Tibial artery (tissue), 4 donors: ENCODE measurements at regions not wholly inside any gene's neighbourhood (a gene's known extent, or its start where the extent isn't known, plus 50 kb on each side); places are given as distances from the start of the nearest gene placed in this dataset.

Experiments
- DNase-seq, 2 donors: peaks; one replicate each; pipeline ENCODE4 v3.0.0-alpha.2; 2019
- H3K27ac ChIP-seq, 2 donors: fragments of 200-600 bp; sonication (generic) in 1 of 2; 1 replicate in 1 of 2; 2 replicates in 1 of 2; pipeline ENCODE4 v1.5.1; 2018 to 2019; ENCODE audit warnings: mild to moderate bottlenecking in 1 of 2
- H3K27me3 ChIP-seq, 2 donors: fragments of 200-600 bp; sonication (generic) in 1 of 2; one replicate each; pipeline versions ENCODE4 v1.5.1 to v1.6.0; 2016 to 2019
- H3K36me3 ChIP-seq, 3 donors: fragments of 200-600 bp; sonication (generic) in 2 of 3; one replicate each; pipeline ENCODE4 v1.5.1; 2016 to 2019; ENCODE audit warnings: mild to moderate bottlenecking in 2 of 3
- H3K4me1 ChIP-seq, 4 donors: fragments of 200-600 bp; sonication (generic) in 2 of 4; 1 replicate in 3 of 4; 2 replicates in 1 of 4; pipeline ENCODE4 v1.5.1; 2016 to 2019
- H3K4me3 ChIP-seq, 2 donors: fragments of 200-600 bp; sonication (generic) in 1 of 2; 1 replicate in 1 of 2; 2 replicates in 1 of 2; pipeline ENCODE4 v1.5.1; 2018 to 2019; ENCODE audit warnings: mild to moderate bottlenecking in 2 of 2
- H3K9me3 ChIP-seq, 3 donors: fragments of 200-600 bp; sonication (generic) in 1 of 3; one replicate each; pipeline ENCODE4 v1.5.1; 2016 to 2019
- CTCF ChIP-seq, 2 experiments: fragments of 200-600 bp in 1 of 2; fragments of 450-650 bp in 1 of 2; IDR thresholded peaks; one replicate each; pipeline ENCODE4 v1.5.1; 2017 to 2019; ENCODE audit warnings: antibody characterized with exemption in 2 of 2, mild to moderate bottlenecking in 1 of 2, moderate library complexity in 1 of 2
- intact Hi-C: fragments of 100-400 bp; cut with DNase I; formaldehyde crosslinking; loops from one replicate; pipeline ENCODE4 v1.15.0; 2023; ENCODE audit warnings: low total_unique reads

- intact Hi-C loops = no loop called here
- no peak for DNase-seq
- TF ChIP-seq CTCF (IDR thresholded peaks at IDR 0.05) = no peak
Observed at GRCh38 chr6:134844120-134844519, 105.8 kb downstream of the ALDH8A1 start.

GRCh38 chr6:134840086-134840867, 109.6 kb downstream of the ALDH8A1 start:
- Histone ChIP-seq H3K36me3 (no peaks in the 10 kb centered on the region), H3K27ac (no peak overlapping the region), H3K27me3 (no peaks in the 10 kb centered on the region), H3K4me3 (no peak overlapping the region), H3K9me3 (no peaks in the 10 kb centered on the region), H3K4me1 (peaks cover 0 to 18% (median 0%) of the 10 kb centered on the region in 4 donors)
- DNase-seq = no peak
- TF ChIP-seq CTCF (IDR thresholded peaks at IDR 0.05) = no peak
- intact Hi-C loops = no loop called here

More at GRCh38 chr6:134844120-134844519, 105.8 kb downstream of the ALDH8A1 start:
- H3K4me1 ChIP-seq = no peaks in the 10 kb centered on the region
- H3K27ac ChIP-seq = no peak overlapping the region
- no peaks in the 10 kb centered on the region for H3K36me3 ChIP-seq
- H3K4me3 ChIP-seq = no peak overlapping the region
- no peaks in the 10 kb centered on the region for H3K27me3 ChIP-seq
- H3K9me3 ChIP-seq = no peaks in the 10 kb centered on the region

GRCh38 chr6:134835993-134836392, 113.9 kb downstream of the ALDH8A1 start:
- intact Hi-C loops = no loop called here
- no peaks in the 10 kb centered on the region for H3K9me3 ChIP-seq
- no peaks in the 10 kb centered on the region for H3K36me3 ChIP-seq
- peaks cover 0 to 18% (median 0%) of the 10 kb centered on the region in 4 donors for H3K4me1 ChIP-seq
- H3K27ac ChIP-seq = no peak overlapping the region
- DNase-seq = no peak
- TF ChIP-seq CTCF (IDR thresholded peaks at IDR 0.05) = no peak
- H3K27me3 ChIP-seq = no peaks in the 10 kb centered on the region
- H3K4me3 ChIP-seq = no peak overlapping the region

GRCh38 chr6:134830940-134831339, 119.0 kb downstream of the ALDH8A1 start:
- no peak overlapping the region for H3K27ac ChIP-seq
- TF ChIP-seq CTCF (IDR thresholded peaks at IDR 0.05) = no peak
- no peak overlapping the region for H3K4me3 ChIP-seq
- H3K36me3 ChIP-seq = no peaks in the 10 kb centered on the region
- intact Hi-C loops = no loop called here
- H3K27me3 ChIP-seq = no peaks in the 10 kb centered on the region
- no peaks in the 10 kb centered on the region for H3K9me3 ChIP-seq
- peaks cover 0 to 20% (median 11%) of the 10 kb centered on the region in 4 donors for H3K4me1 ChIP-seq
- no peak for DNase-seq

GRCh38 chr6:134830194-134830593, 119.7 kb downstream of the ALDH8A1 start:
- intact Hi-C loops = no loop called here
- H3K4me3 ChIP-seq = no peak overlapping the region
- H3K27ac ChIP-seq = no peak overlapping the region
- no peak for DNase-seq
- H3K36me3 ChIP-seq = no peaks in the 10 kb centered on the region
- peaks cover 0 to 16% (median 11%) of the 10 kb centered on the region in 4 donors for H3K4me1 ChIP-seq
- no peaks in the 10 kb centered on the region for H3K27me3 ChIP-seq
- no peaks in the 10 kb centered on the region for H3K9me3 ChIP-seq
- TF ChIP-seq CTCF (IDR thresholded peaks at IDR 0.05) = no peak
